ENCODE measurements at regions not wholly inside any gene's neighbourhood (a gene's known extent, or its start where the extent isn't known, plus 50 kb on each side); places are given as distances from the start of the nearest gene placed in this dataset.

GRCh38 chr7:82559193-82559805, 115.7 kb upstream of the CACNA2D1 start:
- no peaks in the 10 kb centered on the region for H3K36me3 ChIP-seq (ENCODE audit: control insufficient read depth, insufficient read depth, low read length)
- peak; percentile 11 for DNase-seq (ENCODE audit: extremely low read depth, insufficient read length)
- no peaks in the 10 kb centered on the region for H3K27me3 ChIP-seq (replicated peaks; ENCODE audit: control insufficient read depth, insufficient read depth, low read length)
- H3K4me3 ChIP-seq (replicated peaks; ENCODE audit: low read depth, low read length), result no peak overlapping the region
- TF ChIP-seq, protein P1, sequence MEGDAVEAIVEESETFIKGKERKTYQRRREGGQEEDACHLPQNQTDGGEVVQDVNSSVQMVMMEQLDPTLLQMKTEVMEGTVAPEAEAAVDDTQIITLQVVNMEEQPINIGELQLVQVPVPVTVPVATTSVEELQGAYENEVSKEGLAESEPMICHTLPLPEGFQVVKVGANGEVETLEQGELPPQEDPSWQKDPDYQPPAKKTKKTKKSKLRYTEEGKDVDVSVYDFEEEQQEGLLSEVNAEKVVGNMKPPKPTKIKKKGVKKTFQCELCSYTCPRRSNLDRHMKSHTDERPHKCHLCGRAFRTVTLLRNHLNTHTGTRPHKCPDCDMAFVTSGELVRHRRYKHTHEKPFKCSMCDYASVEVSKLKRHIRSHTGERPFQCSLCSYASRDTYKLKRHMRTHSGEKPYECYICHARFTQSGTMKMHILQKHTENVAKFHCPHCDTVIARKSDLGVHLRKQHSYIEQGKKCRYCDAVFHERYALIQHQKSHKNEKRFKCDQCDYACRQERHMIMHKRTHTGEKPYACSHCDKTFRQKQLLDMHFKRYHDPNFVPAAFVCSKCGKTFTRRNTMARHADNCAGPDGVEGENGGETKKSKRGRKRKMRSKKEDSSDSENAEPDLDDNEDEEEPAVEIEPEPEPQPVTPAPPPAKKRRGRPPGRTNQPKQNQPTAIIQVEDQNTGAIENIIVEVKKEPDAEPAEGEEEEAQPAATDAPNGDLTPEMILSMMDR (IDR thresholded peaks at IDR 0.05; ENCODE audit: insufficient read depth, low read length, poor library complexity, severe bottlenecking), result no peak

GRCh38 chr7:82549616-82550285, 106.2 kb upstream of the CACNA2D1 start:
- DNase-seq (ENCODE audit: extremely low read depth, insufficient read length), result no peak
- Histone ChIP-seq H3K27me3 (replicated peaks; ENCODE audit: control insufficient read depth, insufficient read depth, low read length) (no peaks in the 10 kb centered on the region), H3K36me3 (ENCODE audit: control insufficient read depth, insufficient read depth, low read length) (no peaks in the 10 kb centered on the region), H3K4me3 (replicated peaks; ENCODE audit: low read depth, low read length) (no peak overlapping the region)
- TF ChIP-seq, protein P1 (IDR thresholded peaks at IDR 0.05; ENCODE audit: insufficient read depth, low read length, poor library complexity, severe bottlenecking), result no peak

GRCh38 chr7:82548141-82548688, 104.6 kb upstream of the CACNA2D1 start:
- H3K36me3 ChIP-seq (ENCODE audit: control insufficient read depth, insufficient read depth, low read length), result no peaks in the 10 kb centered on the region
- TF ChIP-seq, protein P1 (IDR thresholded peaks at IDR 0.05; ENCODE audit: insufficient read depth, low read length, poor library complexity, severe bottlenecking), result no peak
- H3K4me3 ChIP-seq (replicated peaks; ENCODE audit: low read depth, low read length), result no peak overlapping the region
- DNase-seq (ENCODE audit: extremely low read depth, insufficient read length), result no peak
- no peaks in the 10 kb centered on the region for H3K27me3 ChIP-seq (replicated peaks; ENCODE audit: control insufficient read depth, insufficient read depth, low read length)

DNA sequence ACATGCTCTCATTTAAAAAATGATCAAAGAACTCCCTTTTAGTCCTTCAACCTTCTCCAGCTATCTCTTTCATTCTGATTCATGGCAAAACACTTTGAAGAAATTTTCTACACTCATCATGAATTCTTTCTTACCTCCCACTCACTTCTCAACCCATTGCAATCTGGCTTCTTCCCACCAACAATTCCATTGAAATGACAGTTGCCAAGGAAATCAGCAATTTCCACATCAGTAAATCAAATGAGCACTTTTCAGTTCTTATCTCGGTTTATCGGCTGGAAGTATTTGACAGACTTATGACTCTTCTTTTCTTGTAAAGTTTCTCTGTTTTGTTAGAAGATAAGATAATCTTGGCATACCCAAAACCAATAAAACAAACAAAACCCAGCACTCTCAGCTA, 99.1 kb upstream of the CACNA2D1 start:
- no peak for DNase-seq (ENCODE audit: extremely low read depth, insufficient read length)
- no peaks in the 10 kb centered on the region for H3K27me3 ChIP-seq (replicated peaks; ENCODE audit: control insufficient read depth, insufficient read depth, low read length)
- H3K4me3 ChIP-seq (replicated peaks; ENCODE audit: low read depth, low read length), result no peak overlapping the region
- H3K36me3 ChIP-seq (ENCODE audit: control insufficient read depth, insufficient read depth, low read length), result no peaks in the 10 kb centered on the region
- TF ChIP-seq, protein P1 (IDR thresholded peaks at IDR 0.05; ENCODE audit: insufficient read depth, low read length, poor library complexity, severe bottlenecking), result no peak

GRCh38 chr7:82539969-82540368, 96.4 kb upstream of the CACNA2D1 start:
- Histone ChIP-seq H3K27me3 (replicated peaks; ENCODE audit: control insufficient read depth, insufficient read depth, low read length) (no peaks in the 10 kb centered on the region), H3K4me3 (replicated peaks; ENCODE audit: low read depth, low read length) (no peak overlapping the region), H3K36me3 (ENCODE audit: control insufficient read depth, insufficient read depth, low read length) (no peaks in the 10 kb centered on the region)
- TF ChIP-seq, protein P1 (IDR thresholded peaks at IDR 0.05; ENCODE audit: insufficient read depth, low read length, poor library complexity, severe bottlenecking), result no peak
- DNase-seq (ENCODE audit: extremely low read depth, insufficient read length), result no peak
